Neural cell (in vitro differentiated cells): ENCODE measurements at regions not wholly inside any gene's neighbourhood (a gene's known extent, or its start where the extent isn't known, plus 50 kb on each side); places are given as distances from the start of the nearest gene placed in this dataset.

Experiments
- H2AFZ ChIP-seq: fragments of 200-600, 300-800 bp; sonication (generic), shearing (Covaris generic); 2 replicates; pipeline ENCODE4 v1.6.0; 2014; ENCODE audit warnings: low read depth, mild to moderate bottlenecking, antibody characterized with exemption, low read length, moderate library complexity
- H3F3A ChIP-seq: fragments of 200-600 bp; shearing (Covaris generic); 2 replicates; pipeline ENCODE4 v1.6.1; 2016; ENCODE audit warnings: mild to moderate bottlenecking, moderate library complexity, mixed read lengths, antibody characterized with exemption, low read length; ENCODE audit not compliant: insufficient read depth, poor library complexity, severe bottlenecking
- H3K27ac ChIP-seq: fragments of 200-600, 300-800 bp; sonication (generic), shearing (Covaris generic); 2 replicates; pipeline ENCODE4 v1.5.1; 2014; ENCODE audit warnings: mild to moderate bottlenecking, low read length, moderate library complexity
- H3K27me3 ChIP-seq: fragments of 300-800, 200-600 bp; sonication (generic), shearing (Covaris generic); 2 replicates; pipeline ENCODE4 v1.6.0; 2014; ENCODE audit warnings: mild to moderate bottlenecking, low read depth, low read length, moderate library complexity; ENCODE audit not compliant: insufficient read depth
- H3K36me3 ChIP-seq: fragments of 300-800, 200-600 bp; sonication (generic), shearing (Covaris generic); 2 replicates; pipeline ENCODE4 v1.5.1; 2014; ENCODE audit warnings: mild to moderate bottlenecking, antibody characterized with exemption, low read length, moderate library complexity; ENCODE audit not compliant: insufficient read depth
- H3K4me2 ChIP-seq: fragments of 300-800, 200-600 bp; sonication (generic), shearing (Covaris generic); 2 replicates; pipeline ENCODE4 v1.6.0; 2014; ENCODE audit warnings: mild to moderate bottlenecking, low read length
- H3K4me3 ChIP-seq: fragments of 300-800, 200-600 bp; sonication (generic), shearing (Covaris generic); 2 replicates; pipeline ENCODE4 v1.5.1; 2014; ENCODE audit warnings: mild to moderate bottlenecking, low read length, moderate library complexity
- H3K79me2 ChIP-seq: fragments of 200-600 bp; shearing (Covaris generic); replicated peaks from 2 replicates; pipeline ENCODE4 v1.6.0; 2014; ENCODE audit warnings: mild to moderate bottlenecking, low read length, moderate library complexity; ENCODE audit not compliant: insufficient read depth
- H3K9ac ChIP-seq: fragments of 300-800, 200-600 bp; sonication (generic), shearing (Covaris generic); 2 replicates; pipeline ENCODE4 v1.6.1; 2016; ENCODE audit warnings: mild to moderate bottlenecking, low read length, mixed read lengths
- H3K9me2 ChIP-seq: fragments of 200-600 bp; shearing (Covaris generic); 2 replicates; pipeline ENCODE4 v1.6.1; 2016; ENCODE audit warnings: mild to moderate bottlenecking, low read length, mixed read lengths; ENCODE audit not compliant: insufficient read depth
- H3K9me3 ChIP-seq: fragments of 200-600, 300-800 bp; sonication (generic), shearing (Covaris generic); 2 replicates; pipeline ENCODE4 v1.6.1; 2016; ENCODE audit warnings: mild to moderate bottlenecking, mixed run types, low read length, moderate library complexity, mixed read lengths
- H4K20me1 ChIP-seq: fragments of 200-600 bp; shearing (Covaris generic); 2 replicates; pipeline ENCODE4 v1.6.1; 2016; ENCODE audit warnings: mild to moderate bottlenecking, mixed run types; ENCODE audit not compliant: insufficient read depth
- EP300 ChIP-seq: fragments of 450-650 bp; conservative IDR thresholded peaks from 2 replicates; pipeline ENCODE4 v1.6.1; 2014; ENCODE audit warnings: antibody characterized with exemption, mild to moderate bottlenecking, moderate library complexity; ENCODE audit not compliant: poor library complexity, severe bottlenecking
- EZH2 ChIP-seq: fragments of 200-600, 300-800 bp; shearing (Covaris generic), sonication (generic); IDR thresholded peaks from 2 replicates; pipeline ENCODE4 v1.6.1; 2014; ENCODE audit warnings: antibody characterized with exemption, low read length, borderline replicate concordance, mild to moderate bottlenecking; ENCODE audit not compliant: insufficient read depth, poor library complexity, severe bottlenecking
- MXI1 ChIP-seq: fragments of 450-650 bp; conservative IDR thresholded peaks from 2 replicates; pipeline ENCODE4 v1.6.1; 2014; ENCODE audit warnings: antibody characterized with exemption, mild to moderate bottlenecking; ENCODE audit not compliant: poor library complexity, severe bottlenecking
- POLR2AphosphoS5 ChIP-seq: IDR thresholded peaks from 2 replicates; pipeline ENCODE4 v1.6.1; 2012
- RAD21 ChIP-seq: fragments of 450-650 bp; conservative IDR thresholded peaks from 2 replicates; pipeline ENCODE4 v1.6.1; 2014; ENCODE audit warnings: antibody characterized with exemption, mild to moderate bottlenecking, moderate library complexity
- SMC3 ChIP-seq: fragments of 450-650 bp; conservative IDR thresholded peaks from 2 replicates; pipeline ENCODE4 v1.6.1; 2014; ENCODE audit warnings: antibody characterized with exemption, mild to moderate bottlenecking, moderate library complexity; ENCODE audit not compliant: poor library complexity
- TAF1 ChIP-seq: IDR thresholded peaks from 2 replicates; pipeline ENCODE4 v1.6.1; 2012; ENCODE audit warnings: low read depth
- TF ChIP-seq, protein P1 (sequence below): fragments of 450-650 bp; IDR thresholded peaks from 2 replicates; pipeline ENCODE4 v1.5.1; 2014; ENCODE audit warnings: antibody characterized with exemption, mild to moderate bottlenecking, moderate library complexity; ENCODE audit not compliant: poor library complexity, severe bottlenecking
- TF ChIP-seq, protein P2 (sequence below): IDR thresholded peaks from 2 replicates; pipeline ENCODE4 v1.6.1; 2012; ENCODE audit warnings: borderline replicate concordance

- H2AFZ ChIP-seq = no peak overlapping the region
- H3K9me2 ChIP-seq = no peaks in the 10 kb centered on the region
- no peaks in the 10 kb centered on the region for H3K9me3 ChIP-seq
- no peaks in the 10 kb centered on the region for H3K36me3 ChIP-seq
- H3K9ac ChIP-seq = no peak overlapping the region
- TF ChIP-seq EP300 (no peak), POLR2AphosphoS5 (no peak), TAF1 (no peak), EZH2 (no peak), RAD21 (no peak), SMC3 (no peak), MXI1 (no peak)
- TF ChIP-seq, protein P1, sequence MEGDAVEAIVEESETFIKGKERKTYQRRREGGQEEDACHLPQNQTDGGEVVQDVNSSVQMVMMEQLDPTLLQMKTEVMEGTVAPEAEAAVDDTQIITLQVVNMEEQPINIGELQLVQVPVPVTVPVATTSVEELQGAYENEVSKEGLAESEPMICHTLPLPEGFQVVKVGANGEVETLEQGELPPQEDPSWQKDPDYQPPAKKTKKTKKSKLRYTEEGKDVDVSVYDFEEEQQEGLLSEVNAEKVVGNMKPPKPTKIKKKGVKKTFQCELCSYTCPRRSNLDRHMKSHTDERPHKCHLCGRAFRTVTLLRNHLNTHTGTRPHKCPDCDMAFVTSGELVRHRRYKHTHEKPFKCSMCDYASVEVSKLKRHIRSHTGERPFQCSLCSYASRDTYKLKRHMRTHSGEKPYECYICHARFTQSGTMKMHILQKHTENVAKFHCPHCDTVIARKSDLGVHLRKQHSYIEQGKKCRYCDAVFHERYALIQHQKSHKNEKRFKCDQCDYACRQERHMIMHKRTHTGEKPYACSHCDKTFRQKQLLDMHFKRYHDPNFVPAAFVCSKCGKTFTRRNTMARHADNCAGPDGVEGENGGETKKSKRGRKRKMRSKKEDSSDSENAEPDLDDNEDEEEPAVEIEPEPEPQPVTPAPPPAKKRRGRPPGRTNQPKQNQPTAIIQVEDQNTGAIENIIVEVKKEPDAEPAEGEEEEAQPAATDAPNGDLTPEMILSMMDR = no peak
- TF ChIP-seq, protein P2, sequence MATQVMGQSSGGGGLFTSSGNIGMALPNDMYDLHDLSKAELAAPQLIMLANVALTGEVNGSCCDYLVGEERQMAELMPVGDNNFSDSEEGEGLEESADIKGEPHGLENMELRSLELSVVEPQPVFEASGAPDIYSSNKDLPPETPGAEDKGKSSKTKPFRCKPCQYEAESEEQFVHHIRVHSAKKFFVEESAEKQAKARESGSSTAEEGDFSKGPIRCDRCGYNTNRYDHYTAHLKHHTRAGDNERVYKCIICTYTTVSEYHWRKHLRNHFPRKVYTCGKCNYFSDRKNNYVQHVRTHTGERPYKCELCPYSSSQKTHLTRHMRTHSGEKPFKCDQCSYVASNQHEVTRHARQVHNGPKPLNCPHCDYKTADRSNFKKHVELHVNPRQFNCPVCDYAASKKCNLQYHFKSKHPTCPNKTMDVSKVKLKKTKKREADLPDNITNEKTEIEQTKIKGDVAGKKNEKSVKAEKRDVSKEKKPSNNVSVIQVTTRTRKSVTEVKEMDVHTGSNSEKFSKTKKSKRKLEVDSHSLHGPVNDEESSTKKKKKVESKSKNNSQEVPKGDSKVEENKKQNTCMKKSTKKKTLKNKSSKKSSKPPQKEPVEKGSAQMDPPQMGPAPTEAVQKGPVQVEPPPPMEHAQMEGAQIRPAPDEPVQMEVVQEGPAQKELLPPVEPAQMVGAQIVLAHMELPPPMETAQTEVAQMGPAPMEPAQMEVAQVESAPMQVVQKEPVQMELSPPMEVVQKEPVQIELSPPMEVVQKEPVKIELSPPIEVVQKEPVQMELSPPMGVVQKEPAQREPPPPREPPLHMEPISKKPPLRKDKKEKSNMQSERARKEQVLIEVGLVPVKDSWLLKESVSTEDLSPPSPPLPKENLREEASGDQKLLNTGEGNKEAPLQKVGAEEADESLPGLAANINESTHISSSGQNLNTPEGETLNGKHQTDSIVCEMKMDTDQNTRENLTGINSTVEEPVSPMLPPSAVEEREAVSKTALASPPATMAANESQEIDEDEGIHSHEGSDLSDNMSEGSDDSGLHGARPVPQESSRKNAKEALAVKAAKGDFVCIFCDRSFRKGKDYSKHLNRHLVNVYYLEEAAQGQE = no peak
- H3K4me3 ChIP-seq = no peak overlapping the region
- no peaks in the 10 kb centered on the region for H4K20me1 ChIP-seq
- no peaks in the 10 kb centered on the region for H3K79me2 ChIP-seq
- H3F3A ChIP-seq = no peaks in the 10 kb centered on the region
- no peak overlapping the region for H3K4me2 ChIP-seq
- no peaks in the 10 kb centered on the region for H3K27me3 ChIP-seq
- no peak overlapping the region for H3K27ac ChIP-seq
Measured at GRCh38 chr18:1928711-1929110, 642.6 kb downstream of the METTL4 start.

DNA sequence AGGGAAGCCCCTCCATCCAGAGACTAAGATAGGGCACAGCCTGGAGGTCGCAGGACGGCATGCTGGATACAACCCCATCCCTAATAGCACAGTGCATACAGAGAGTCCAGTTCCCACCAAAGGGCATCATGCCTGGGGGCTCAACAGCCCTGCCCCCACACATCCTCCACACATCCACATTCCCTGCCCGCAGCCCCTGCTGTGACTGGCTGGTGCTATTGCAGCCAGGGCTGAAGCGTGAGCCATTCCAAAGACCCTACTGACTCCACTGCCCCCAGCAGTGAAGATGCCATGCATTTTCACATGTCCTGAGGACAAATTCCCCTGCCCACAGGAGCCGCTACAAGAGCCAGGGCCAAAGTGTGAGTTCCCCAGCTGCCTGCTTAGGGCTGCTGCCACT lies 641.6 kb downstream of the METTL4 start:
- H3K4me2 ChIP-seq = no peak overlapping the region
- no peaks in the 10 kb centered on the region for H3K79me2 ChIP-seq
- TF ChIP-seq EZH2 (no peak), POLR2AphosphoS5 (no peak), RAD21 (no peak)
- TF ChIP-seq, protein P2 = no peak
- no peaks in the 10 kb centered on the region for H3F3A ChIP-seq
- H3K9me2 ChIP-seq = no peaks in the 10 kb centered on the region
- no peaks in the 10 kb centered on the region for H3K9me3 ChIP-seq
- no peak overlapping the region for H3K9ac ChIP-seq
- no peaks in the 10 kb centered on the region for H3K27me3 ChIP-seq
- no peak overlapping the region for H2AFZ ChIP-seq
- H4K20me1 ChIP-seq = no peaks in the 10 kb centered on the region
- H3K27ac ChIP-seq = no peak overlapping the region
- no peak overlapping the region for H3K4me3 ChIP-seq
- no peaks in the 10 kb centered on the region for H3K36me3 ChIP-seq
